ENCODE measurements at regions not wholly inside any gene's neighbourhood (a gene's known extent, or its start where the extent isn't known, plus 50 kb on each side); places are given as distances from the start of the nearest gene placed in this dataset. TPM values are rescaled to one million over a fixed set of nuclear protein-coding genes. Genes with fewer than 3 reads are reported as not detected.

DNA sequence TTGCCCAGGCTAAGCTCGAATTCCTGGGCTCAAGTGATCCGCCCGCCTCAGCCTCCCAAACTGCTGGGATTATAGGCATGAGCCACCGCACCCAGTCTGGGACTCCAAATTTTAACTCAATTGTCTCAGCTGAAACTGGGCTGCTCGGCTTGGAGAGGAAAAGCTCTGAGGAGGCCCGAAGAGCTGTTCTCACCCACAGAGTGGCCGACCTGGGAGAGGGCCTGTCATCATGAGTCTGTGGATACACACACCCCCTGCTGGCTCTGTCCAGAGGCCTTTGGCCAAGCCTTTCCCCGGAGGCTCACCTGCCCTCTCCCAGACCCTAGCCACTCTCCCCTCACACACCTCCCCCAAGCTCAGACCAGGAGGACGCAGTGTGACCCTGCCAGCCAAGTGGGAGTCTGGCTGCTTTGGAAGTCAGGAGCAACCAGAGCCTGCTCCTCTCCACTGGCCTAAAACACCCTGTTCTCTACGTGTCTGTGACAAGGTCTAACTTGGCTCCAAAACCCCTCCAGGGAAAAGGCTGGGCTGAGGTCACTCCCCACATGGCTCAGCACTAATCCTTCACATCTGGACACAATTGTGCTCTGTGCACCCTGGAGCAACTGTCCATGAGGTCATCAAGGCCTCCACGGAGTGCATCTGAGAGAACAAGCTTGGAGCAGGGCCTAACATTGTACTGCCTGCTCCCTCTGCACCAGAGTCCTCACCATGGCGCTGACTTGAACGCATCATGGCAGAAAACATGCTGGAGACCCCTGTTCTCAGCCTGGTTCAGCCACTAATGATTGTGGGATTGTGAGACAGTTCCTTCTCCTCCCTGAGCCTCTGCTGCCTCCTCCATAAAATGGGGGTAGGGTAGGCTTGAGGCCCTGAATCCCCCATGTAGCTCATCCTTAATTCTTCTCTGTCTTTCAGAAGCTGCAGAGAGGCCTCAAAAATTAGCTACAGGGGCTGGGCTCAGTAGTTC is 49.9 kb upstream of the RAB6C start:
- Histone ChIP-seq H3K4me3 (ENCODE audit: low read depth in 1 of 3, low read length in 3 of 3) (no peak overlapping the region), H3K9me3 (ENCODE audit: control insufficient read depth in 4 of 4, low read length in 3 of 4) (no peaks in the 10 kb centered on the region), H3K4me1 (ENCODE audit: control insufficient read depth in 4 of 4, insufficient read depth in 4 of 4, low read length in 3 of 4) (no peaks in the 10 kb centered on the region), H3K27ac (ENCODE audit: low read depth in 1 of 2, low read length in 2 of 2) (no peak overlapping the region), H3K36me3 (ENCODE audit: control insufficient read depth in 4 of 4, insufficient read depth in 3 of 4, low read depth in 1 of 4, low read length in 3 of 4) (no peaks in the 10 kb centered on the region), H3K27me3 (ENCODE audit: control insufficient read depth in 4 of 4, insufficient read depth in 4 of 4, low read length in 3 of 4) (peaks cover 0 to 3% (median under 1%) of the 10 kb centered on the region in 4 donors), H3K9ac (ENCODE audit: low read depth in 1 of 2, low read length in 2 of 2) (no peak overlapping the region)
- TF ChIP-seq NR2F2 (IDR thresholded peaks at IDR 0.05) (no peak), HNF4A (conservative IDR thresholded peaks at IDR 0.05) (no peak), TAF1 (conservative IDR thresholded peaks at IDR 0.05) (no peak), RXRA (IDR thresholded peaks at IDR 0.05) (no peak), FOXA2 (IDR thresholded peaks at IDR 0.05) (no peak), EGR1 (IDR thresholded peaks at IDR 0.05; ENCODE audit: low read depth in 2 of 2) (no peak)
- TF ChIP-seq, protein P1, sequence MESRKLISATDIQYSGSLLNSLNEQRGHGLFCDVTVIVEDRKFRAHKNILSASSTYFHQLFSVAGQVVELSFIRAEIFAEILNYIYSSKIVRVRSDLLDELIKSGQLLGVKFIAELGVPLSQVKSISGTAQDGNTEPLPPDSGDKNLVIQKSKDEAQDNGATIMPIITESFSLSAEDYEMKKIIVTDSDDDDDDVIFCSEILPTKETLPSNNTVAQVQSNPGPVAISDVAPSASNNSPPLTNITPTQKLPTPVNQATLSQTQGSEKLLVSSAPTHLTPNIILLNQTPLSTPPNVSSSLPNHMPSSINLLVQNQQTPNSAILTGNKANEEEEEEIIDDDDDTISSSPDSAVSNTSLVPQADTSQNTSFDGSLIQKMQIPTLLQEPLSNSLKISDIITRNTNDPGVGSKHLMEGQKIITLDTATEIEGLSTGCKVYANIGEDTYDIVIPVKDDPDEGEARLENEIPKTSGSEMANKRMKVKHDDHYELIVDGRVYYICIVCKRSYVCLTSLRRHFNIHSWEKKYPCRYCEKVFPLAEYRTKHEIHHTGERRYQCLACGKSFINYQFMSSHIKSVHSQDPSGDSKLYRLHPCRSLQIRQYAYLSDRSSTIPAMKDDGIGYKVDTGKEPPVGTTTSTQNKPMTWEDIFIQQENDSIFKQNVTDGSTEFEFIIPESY (IDR thresholded peaks at IDR 0.05): no peak
- DNase-seq (ENCODE audit: low spot score): no peak
- WGBS: 83% methylated on average over 13 of the region's 13 CpGs

Small RNAs in the stretch of these regions (small RNA-seq; reads per million reads assigned to genes)
- gene RNA5SP103: not detected

Measured in liver (tissue), 8 donors.